Activated gamma-delta T cell treated with anti-CD3 and anti-CD28 coated beads, Interleukin-2, amount 50 U/mL, for 16 hours (primary cell): ENCODE measurements at regions not wholly inside any gene's neighbourhood (a gene's known extent, or its start where the extent isn't known, plus 50 kb on each side); places are given as distances from the start of the nearest gene placed in this dataset.
A peak's percentile ranks its signal among the peaks of the same experiment; 100 is the strongest.

Experiments used
- DNase-seq: peaks from one replicate; pipeline ENCODE4 v3.0.0-alpha.2; 2020; ENCODE audit warnings: low read depth

GRCh38 chr7:25926009-25926408 lies 226.0 kb upstream of the NFE2L3 start:
- DNase-seq, result no peak

- DNase-seq, result no peak
These were observed 225.5 kb upstream of the NFE2L3 start for GRCh38 chr7:25926451-25926850.

- DNase-seq, result no peak
These were observed 224.9 kb upstream of the NFE2L3 start for GRCh38 chr7:25926891-25927625.

- DNase-seq, result no peak
These were observed 224.4 kb upstream of the NFE2L3 start for GRCh38 chr7:25927626-25927978.

GRCh38 chr7:25928549-25929330 lies 223.3 kb upstream of the NFE2L3 start:
- no peak for DNase-seq

GRCh38 chr7:25929448-25929847 lies 222.6 kb upstream of the NFE2L3 start:
- DNase-seq, result no peak

- DNase-seq, result no peak
These were observed 221.4 kb upstream of the NFE2L3 start for GRCh38 chr7:25930492-25931048.

- DNase-seq, result no peak
These were observed 220.8 kb upstream of the NFE2L3 start for GRCh38 chr7:25931156-25931555.

- no peak for DNase-seq
These were observed 218.1 kb upstream of the NFE2L3 start for GRCh38 chr7:25933921-25934320.

GRCh38 chr7:25940086-25940906 lies 211.7 kb upstream of the NFE2L3 start:
- DNase-seq, result no peak

GRCh38 chr7:25944777-25945515 lies 207.1 kb upstream of the NFE2L3 start:
- no peak for DNase-seq

- DNase-seq, result no peak
These were observed 206.4 kb upstream of the NFE2L3 start for GRCh38 chr7:25945608-25946007.

GRCh38 chr7:25946181-25946580 lies 205.8 kb upstream of the NFE2L3 start:
- no peak for DNase-seq

GRCh38 chr7:25947669-25948516 lies 204.1 kb upstream of the NFE2L3 start:
- DNase-seq, result no peak

- no peak for DNase-seq
These were observed 202.1 kb upstream of the NFE2L3 start for GRCh38 chr7:25949736-25950487.

GRCh38 chr7:25950488-25951413 lies 201.2 kb upstream of the NFE2L3 start:
- DNase-seq, result peak; percentile 71

GRCh38 chr7:25951414-25952260 lies 200.4 kb upstream of the NFE2L3 start:
- DNase-seq, result no peak
